Endothelial cell of umbilical vein (primary cell): ENCODE measurements at regions not wholly inside any gene's neighbourhood (a gene's known extent, or its start where the extent isn't known, plus 50 kb on each side); places are given as distances from the start of the nearest gene placed in this dataset.

Experiments used
- EZH2 ChIP-seq: IDR thresholded peaks from 2 replicates; pipeline ENCODE4 v1.6.1; 2012; ENCODE audit warnings: borderline replicate concordance, low read depth, mild to moderate bottlenecking, moderate library complexity, low read length, inconsistent platforms; ENCODE audit not compliant: severe bottlenecking
- MYC ChIP-seq: IDR thresholded peaks from one replicate; pipeline ENCODE4 v1.6.1; 2011; ENCODE audit warnings: mild to moderate bottlenecking, low read depth, low read length
- POLR2AphosphoS5 ChIP-seq: IDR thresholded peaks from 2 replicates; pipeline ENCODE4 v1.6.1; 2012; ENCODE audit warnings: low read depth, mild to moderate bottlenecking, control low read depth, low read length, moderate library complexity; ENCODE audit not compliant: insufficient read depth
- TF ChIP-seq, protein P1 (sequence below), 2 donors: IDR thresholded peaks; 1 replicate in 1 of 2; 2 replicates in 1 of 2; pipeline ENCODE4 v1.5.1; 2011; ENCODE audit warnings: low read length in 2 of 2, mild to moderate bottlenecking in 2 of 2, moderate library complexity in 2 of 2, control low read depth in 1 of 2, inconsistent platforms in 1 of 2, low read depth in 1 of 2; ENCODE audit not compliant: insufficient read depth in 1 of 2; ENCODE audit errors: extremely low read depth in 1 of 2

DNA sequence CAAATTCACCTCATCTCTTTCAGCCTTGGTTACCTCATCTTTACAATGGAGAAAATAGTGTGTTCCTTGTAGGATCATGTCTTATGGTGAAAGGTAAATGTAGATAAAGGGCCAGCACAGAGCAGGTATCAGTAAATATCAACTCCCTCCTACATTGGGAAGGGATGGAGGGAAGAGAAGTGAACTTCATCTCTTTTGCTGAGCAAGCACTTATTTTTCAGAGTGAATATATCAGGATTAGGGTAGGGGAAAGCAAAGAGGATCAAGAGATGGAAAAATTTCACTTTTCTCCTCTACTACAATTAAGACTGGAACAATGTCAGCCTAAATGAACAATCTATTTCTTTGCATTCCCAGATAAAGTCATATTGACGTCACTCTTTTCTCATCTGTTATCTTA, 193.8 kb upstream of the JUN start:
- no peak for TF ChIP-seq POLR2AphosphoS5
- TF ChIP-seq, protein P1, sequence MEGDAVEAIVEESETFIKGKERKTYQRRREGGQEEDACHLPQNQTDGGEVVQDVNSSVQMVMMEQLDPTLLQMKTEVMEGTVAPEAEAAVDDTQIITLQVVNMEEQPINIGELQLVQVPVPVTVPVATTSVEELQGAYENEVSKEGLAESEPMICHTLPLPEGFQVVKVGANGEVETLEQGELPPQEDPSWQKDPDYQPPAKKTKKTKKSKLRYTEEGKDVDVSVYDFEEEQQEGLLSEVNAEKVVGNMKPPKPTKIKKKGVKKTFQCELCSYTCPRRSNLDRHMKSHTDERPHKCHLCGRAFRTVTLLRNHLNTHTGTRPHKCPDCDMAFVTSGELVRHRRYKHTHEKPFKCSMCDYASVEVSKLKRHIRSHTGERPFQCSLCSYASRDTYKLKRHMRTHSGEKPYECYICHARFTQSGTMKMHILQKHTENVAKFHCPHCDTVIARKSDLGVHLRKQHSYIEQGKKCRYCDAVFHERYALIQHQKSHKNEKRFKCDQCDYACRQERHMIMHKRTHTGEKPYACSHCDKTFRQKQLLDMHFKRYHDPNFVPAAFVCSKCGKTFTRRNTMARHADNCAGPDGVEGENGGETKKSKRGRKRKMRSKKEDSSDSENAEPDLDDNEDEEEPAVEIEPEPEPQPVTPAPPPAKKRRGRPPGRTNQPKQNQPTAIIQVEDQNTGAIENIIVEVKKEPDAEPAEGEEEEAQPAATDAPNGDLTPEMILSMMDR (IDR thresholded peaks at IDR 0.05; ENCODE audit: extremely low read depth in 1 of 2, insufficient read depth in 1 of 2, low read depth in 1 of 2, low read length in 2 of 2) = no peak
- no peak for TF ChIP-seq MYC
- TF ChIP-seq EZH2 = no peak
